ENCODE measurements at regions not wholly inside any gene's neighbourhood (a gene's known extent, or its start where the extent isn't known, plus 50 kb on each side); places are given as distances from the start of the nearest gene placed in this dataset.
"Not testable (repeated sequence)": the region's sequence is repeated elsewhere in the genome, so short reads cannot be mapped to it uniquely, and the experiment has no call there.

DNA sequence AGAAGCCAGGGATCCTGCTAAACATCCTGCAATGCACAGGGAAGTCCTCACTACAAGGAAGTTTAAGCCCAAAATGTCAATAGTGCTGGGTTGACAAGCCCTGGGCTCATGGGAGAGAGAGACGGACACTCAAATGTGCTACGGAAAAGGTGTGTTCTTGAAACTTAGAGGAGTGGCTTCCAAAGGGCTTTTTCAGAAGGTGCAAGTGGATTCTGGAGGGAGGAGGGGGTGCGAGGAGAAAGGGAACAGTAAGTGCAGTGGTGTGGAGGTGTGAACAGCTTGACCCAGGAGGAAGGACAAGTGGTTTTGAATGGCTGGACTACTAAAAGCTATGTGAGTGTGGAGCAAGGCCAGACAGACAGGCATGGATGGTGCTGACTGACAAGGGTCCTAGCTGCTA lies 50.4 kb upstream of the CECR2 start:
- DNase-seq (ENCODE audit: low read depth in 2 of 2) = no peak

DNA sequence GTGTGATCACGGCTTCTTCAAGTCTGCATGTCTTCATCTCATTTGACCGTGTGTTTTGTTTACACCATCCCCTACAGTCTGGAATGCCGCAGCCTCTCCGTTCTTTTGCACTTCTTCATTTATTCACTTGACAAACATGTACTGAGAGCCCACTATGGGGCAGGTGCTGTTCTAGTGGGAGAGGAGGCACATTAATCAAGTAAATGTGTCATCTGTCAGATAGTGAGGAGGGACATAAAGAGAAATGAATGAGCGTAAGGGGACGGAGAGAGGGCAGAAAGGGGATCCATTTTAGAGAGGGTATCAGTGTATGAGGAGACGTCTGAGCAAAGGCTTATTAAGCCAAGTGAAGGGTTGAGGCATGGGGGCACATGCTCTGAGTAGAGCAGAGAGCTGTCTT lies 54.0 kb upstream of the CECR2 start:
- no peak for DNase-seq (ENCODE audit: low read depth in 2 of 2)

- DNase-seq (ENCODE audit: low read depth in 2 of 2) = no peak
Observed at GRCh38 chr22:17314487-17314886, 54.8 kb upstream of the CECR2 start.

DNA sequence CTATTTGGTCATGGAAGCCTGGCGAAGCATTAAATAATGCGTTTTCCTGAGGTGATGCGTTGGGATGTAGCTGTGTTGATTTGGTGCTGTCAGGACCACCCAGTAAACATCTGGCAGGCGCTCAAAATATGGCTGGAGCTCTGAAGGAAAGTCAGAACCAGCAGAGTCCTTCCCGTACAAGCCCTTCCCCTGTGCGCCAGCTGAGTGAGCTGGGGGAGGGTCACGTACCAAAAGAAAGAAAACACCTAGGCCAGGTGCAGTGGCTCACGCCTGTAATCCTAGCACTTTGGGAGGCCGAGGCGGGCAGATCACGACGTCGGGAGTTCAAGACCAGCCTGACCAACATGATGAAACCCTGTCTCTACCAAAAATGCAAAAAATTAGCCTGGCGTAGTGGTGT lies 55.6 kb upstream of the CECR2 start:
- no peak for DNase-seq (ENCODE audit: low read depth in 2 of 2)

- DNase-seq (ENCODE audit: low read depth in 2 of 2) = no peak
Observed at GRCh38 chr22:17307566-17307965, 61.7 kb upstream of the CECR2 start.

DNA sequence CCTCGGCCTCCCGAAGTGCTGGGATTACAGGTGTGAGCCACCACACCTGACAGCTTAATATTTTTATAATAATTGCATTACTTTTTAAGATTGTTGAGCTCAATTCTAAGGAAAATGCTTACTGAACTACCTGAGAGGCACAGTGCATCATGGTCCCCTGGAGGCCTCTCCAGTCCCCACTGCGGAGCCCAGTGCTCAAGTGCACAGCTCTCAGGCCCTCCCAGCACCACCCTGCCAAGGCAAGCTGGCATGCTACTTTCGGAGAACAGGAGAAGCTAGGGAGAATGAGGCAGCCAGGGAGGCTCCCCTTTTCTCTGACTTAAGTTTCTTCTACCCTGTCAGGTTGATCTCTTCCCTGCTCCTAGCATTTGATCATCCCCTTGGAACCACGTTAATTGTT lies 64.2 kb upstream of the CECR2 start:
- no peak for DNase-seq (ENCODE audit: low read depth in 2 of 2)

DNA sequence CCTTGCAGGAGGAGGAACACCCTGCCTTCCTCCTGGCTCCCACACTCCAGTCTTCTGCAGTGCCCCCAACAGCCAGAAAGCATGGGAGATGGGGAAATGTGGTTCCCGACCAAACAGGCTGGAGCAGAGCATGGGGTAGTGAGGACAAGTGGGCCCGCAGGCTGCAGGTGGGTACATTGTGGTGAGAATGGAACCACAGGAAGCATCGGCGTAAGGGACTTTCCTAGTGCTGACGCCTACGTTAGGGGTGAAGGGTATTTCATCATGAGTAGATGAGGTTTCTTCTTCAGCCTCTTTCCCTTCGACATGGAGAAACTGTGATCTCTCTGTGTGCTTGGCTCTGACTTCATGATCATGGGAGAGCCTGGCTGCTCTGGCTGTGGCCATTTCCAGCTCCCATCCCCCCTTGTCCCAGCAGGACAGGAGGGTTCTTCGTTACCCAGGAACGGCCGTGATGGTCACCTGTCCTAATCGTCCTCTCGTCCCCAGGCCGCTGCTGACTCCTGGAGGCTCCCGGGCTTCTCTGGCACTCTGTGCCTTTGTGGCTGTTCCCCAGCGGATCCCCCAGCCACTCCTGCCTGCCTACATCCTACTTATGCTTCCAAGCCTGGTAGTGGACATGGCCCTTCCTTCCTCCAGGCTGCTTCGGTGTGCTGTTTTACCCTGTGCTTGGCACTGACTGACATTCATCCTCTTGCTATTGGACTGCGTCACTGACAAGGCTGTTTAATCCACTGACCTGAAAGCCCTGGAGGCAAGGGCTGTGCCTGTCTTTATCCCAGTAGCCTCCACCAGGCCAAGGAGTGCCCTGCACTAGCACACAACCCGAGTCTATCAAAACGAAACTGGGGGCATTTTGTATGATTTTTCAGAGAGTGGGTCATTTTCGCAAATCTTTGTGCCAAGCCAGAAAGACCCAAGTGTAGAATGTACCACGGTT lies 65.2 kb upstream of the CECR2 start:
- peak; percentile 9 to 42 for DNase-seq (ENCODE audit: low read depth in 2 of 2)

DNA sequence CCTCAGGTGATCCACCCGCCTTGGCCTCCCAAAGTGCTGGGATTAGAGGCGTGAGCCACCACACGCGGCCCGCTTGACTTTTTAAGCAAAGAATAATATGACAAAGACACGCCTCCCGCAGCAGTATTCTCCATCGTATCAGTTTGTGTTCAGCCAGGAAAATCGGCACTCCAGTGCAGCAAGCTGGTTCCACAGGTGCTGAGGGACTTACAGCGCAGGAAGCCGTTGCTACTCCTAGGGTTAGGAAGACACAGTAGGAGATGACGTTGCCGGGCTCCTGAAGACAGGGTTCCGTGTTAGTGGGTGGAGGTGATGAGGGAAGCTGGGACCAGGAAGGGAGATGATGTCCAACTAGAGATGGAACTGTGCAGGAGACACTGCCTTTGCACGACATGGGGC lies 65.8 kb upstream of the CECR2 start:
- DNase-seq (ENCODE audit: low read depth in 2 of 2) = no peak

GRCh38 chr22:17302616-17303015 lies 66.6 kb upstream of the CECR2 start:
- no peak for DNase-seq (ENCODE audit: low read depth in 2 of 2)

- DNase-seq (ENCODE audit: low read depth in 2 of 2) = no peak
Observed at GRCh38 chr22:17300926-17301325, 68.3 kb upstream of the CECR2 start.

DNA sequence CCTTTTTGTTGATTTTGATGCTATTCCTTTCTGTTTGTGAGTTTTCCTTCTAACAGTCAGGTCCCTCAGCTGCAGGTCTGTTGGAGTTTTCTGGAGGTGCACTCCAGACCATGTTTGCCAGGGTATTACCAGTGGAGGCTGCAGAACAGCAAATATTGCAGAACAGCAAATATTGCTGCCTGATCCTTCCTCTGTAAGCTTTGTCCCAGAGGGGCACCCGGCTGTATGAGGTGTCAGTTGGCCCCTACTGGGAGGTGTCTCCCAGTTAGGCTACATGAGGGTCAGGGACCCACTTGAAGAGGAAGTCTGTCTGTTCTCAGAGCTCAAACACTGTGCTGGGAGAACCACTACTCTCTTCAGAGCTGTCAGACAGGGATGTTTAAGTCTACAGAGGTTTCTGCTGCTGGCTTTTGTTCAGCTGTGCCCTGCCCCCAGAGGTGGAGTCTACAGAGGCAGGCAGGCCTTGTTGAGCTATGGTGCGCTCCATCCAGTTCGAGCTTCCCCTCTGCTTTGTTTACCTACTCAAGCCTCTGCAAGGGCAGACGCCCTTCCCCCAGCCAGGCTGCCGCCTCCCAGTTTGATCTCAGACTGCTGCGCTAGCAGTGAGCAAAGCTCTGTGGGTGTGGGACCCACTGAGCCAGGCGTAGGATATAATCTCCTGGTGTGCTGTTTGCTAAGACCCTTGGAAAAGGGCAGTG lies 70.3 kb upstream of the CECR2 start:
- not testable (repeated sequence) for DNase-seq (ENCODE audit: low read depth in 2 of 2)

DNA sequence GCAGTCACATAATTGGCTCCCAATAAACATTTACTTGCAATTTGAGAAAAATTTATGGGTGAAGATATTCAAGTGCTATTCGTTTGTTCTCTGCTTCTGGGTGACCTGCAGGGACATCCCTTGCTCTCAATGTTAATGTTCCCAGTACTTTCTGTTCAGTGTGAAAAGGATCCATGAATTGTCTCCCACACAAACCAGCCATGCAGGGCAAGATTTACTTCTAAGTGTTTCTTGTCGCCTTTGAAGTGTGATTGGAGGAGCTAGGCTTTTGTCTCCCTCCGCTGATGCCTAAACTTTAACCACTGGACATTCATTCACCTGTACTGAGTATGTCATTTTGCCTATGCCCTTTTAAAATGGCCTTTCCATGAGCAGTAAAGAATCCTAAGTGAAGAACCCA lies 66.4 kb upstream of the ADA2 start:
- no peak for DNase-seq (ENCODE audit: low read depth in 2 of 2)

- DNase-seq (ENCODE audit: low read depth in 2 of 2) = no peak
Observed at GRCh38 chr22:17284888-17285287, 65.7 kb upstream of the ADA2 start.

GRCh38 chr22:17284466-17284865 lies 65.2 kb upstream of the ADA2 start:
- DNase-seq (ENCODE audit: low read depth in 2 of 2) = no peak

DNA sequence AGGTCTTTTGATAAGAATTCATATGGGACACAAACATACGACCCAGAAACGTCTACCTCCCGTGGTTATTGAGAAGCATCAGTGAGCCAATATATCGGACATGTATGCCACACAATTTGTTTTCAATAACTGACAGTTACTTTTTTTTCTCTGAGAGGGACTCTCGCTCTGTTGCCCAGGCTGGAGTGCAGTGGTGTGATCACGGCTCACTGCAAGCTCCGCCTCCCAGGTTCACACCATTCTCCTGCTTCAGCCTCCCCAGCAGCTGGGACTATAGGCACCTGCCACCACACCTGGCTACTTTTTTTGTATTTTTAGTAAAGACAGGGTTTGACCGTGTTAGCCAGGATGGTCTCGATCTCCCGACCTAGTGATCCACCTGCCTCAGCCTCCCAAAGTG lies 64.6 kb upstream of the ADA2 start:
- DNase-seq (ENCODE audit: low read depth in 2 of 2) = not testable (repeated sequence)

DNA sequence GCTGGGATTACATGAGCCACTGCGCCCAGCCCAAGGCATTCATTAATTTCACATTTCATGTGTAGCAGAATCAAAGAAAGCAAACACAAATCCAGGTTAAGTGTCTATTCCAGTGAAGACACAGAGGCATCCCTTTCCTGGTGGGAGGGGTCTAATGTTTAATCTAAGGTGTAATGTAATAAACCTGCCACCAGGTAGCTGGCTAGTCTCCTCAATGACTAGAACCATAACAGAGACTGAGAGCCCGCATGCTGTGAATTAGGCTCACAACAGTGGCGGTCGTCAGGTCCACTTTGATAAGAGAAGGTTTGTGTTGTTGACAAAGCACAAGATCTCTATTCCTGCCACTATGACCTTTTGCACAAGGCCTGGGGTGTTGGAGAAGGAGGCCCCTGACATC lies 64.2 kb upstream of the ADA2 start:
- DNase-seq (ENCODE audit: low read depth in 2 of 2) = no peak

GRCh38 chr22:17281440-17281841 lies 62.2 kb upstream of the ADA2 start:
- no peak for DNase-seq (ENCODE audit: low read depth in 2 of 2)

DNA sequence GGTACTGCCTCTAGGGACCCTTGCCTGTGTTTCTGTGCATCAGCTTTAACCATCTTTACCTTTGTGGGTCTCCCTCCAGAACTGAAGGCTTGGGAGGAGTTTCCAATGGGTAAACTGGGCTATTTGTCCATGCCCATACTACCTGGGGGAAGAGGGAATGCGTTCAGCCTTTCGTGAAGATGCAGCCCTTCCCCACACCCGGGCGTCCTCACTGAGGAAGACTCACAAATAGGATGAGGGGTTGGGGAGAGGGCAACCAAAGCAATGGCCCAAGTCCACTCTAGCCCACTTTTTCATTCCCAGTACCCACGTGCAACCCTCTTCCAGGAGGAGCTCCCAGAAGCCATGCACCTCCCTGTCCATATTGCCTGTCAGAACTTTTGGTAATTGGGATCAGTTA lies 61.8 kb upstream of the ADA2 start:
- no peak for DNase-seq (ENCODE audit: low read depth in 2 of 2)

- DNase-seq (ENCODE audit: low read depth in 2 of 2) = no peak
Observed at GRCh38 chr22:17272511-17272991, 53.3 kb upstream of the ADA2 start.

DNA sequence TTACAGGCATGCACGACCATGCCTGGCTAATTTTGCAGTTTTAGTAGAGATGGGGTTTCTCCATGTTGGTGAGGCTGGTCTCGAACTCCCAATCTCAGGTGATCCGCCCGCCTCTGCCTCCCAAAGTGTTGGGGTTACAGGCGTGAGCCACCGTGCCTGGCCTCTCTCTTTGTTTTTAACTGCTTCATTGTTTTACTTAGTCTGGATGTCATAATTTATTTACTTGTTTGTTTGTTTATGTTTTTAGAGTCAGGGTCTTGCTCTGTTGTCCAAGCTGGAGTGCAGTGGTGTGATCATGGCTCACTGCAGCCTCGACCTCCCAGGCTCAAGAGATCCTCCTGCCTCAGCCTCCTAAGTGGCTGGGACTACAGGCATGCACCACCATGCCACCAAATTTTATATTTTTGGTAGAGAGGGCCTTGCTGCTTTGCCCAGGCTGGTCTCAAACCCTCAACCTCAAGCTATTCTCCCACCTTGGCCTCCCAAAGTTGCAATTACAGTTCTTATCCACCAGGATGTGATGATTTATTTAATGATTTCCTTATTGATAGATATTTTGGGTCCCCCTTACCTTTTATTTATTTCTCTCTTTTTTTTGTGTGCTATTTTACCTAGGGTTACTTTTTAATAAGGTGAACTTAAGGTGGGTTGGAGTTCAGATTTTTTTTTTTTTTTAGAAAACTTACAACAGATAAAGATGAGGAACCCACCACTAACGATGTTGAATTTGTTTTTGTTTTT lies 52.6 kb upstream of the ADA2 start:
- DNase-seq (ENCODE audit: low read depth in 2 of 2) = no peak

DNA sequence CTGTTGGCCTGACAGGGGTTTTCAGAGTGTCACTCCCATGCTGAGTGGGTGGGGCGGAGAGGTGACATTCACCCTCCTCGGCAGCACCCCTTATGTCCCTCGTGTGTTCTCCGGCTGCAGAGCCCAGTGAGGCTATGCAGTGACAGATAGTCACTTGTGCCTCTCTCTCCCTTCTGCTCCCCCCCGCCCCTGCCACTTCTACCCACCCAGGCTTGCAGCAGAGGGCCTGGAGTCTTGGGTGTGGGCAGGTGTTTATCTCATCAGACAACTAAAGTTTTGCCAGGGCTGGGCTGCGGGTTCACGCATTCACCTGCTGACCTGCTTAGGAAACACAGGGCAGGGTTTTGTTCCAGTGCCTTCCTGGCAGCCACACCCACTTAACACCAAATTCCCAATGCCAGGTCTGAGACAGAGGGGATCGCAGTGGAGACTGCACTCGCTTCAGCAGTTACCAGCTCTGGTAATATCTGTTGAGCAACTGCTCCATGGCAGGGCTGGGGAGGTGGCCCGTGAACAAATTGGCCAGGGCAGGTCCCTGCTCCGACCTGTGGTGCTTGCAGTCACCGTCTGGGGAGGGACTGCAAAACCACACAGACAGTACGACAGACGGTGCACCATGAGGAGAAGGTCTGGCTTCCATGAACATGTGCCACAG lies 50.5 kb upstream of the ADA2 start:
- no peak for DNase-seq (ENCODE audit: low read depth in 2 of 2)

- DNase-seq (ENCODE audit: low read depth in 2 of 2) = no peak
Observed at GRCh38 chr22:17269224-17269606, 50.0 kb upstream of the ADA2 start.
